GM23338 (cell line): ENCODE measurements at regions not wholly inside any gene's neighbourhood (a gene's known extent, or its start where the extent isn't known, plus 50 kb on each side); places are given as distances from the start of the nearest gene placed in this dataset.

Experiments used
- ATAC-seq: fragments of 200-7000 bp; cut with Tn5 transposase; 3 replicates; pipeline ENCODE4 v1.9.1; 2020
- DNase-seq: peaks from one replicate; pipeline ENCODE4 v3.0.0-alpha.2; 2015; ENCODE audit warnings: low spot score
- H2AFZ ChIP-seq: fragments of 200-600 bp; sonication (generic); 2 replicates; pipeline ENCODE4 v1.8.0; 2016; ENCODE audit warnings: antibody characterized with exemption, mild to moderate bottlenecking, moderate library complexity
- H3F3A ChIP-seq: fragments of 200-600 bp; sonication (generic); replicated peaks from 2 replicates; pipeline ENCODE4 v1.8.0; 2017; ENCODE audit warnings: antibody characterized with exemption, mixed run types, low read depth
- H3K27ac ChIP-seq: fragments of 200-600 bp; sonication (generic); 2 replicates; pipeline ENCODE4 v1.6.1; 2016; ENCODE audit warnings: low read depth
- H3K27me3 ChIP-seq: fragments of 200-600 bp; sonication (generic); 2 replicates; pipeline ENCODE4 v1.8.0; 2016; ENCODE audit warnings: mild to moderate bottlenecking, mixed run types, moderate library complexity; ENCODE audit not compliant: insufficient read depth
- H3K36me3 ChIP-seq: fragments of 200-600 bp; sonication (generic); 2 replicates; pipeline ENCODE4 v1.8.0; 2016; ENCODE audit warnings: mild to moderate bottlenecking; ENCODE audit not compliant: insufficient read depth
- H3K4me1 ChIP-seq: fragments of 200-600 bp; sonication (generic); 2 replicates; pipeline ENCODE4 v1.8.0; 2016; ENCODE audit warnings: mild to moderate bottlenecking, moderate library complexity; ENCODE audit not compliant: insufficient read depth
- H3K4me2 ChIP-seq: fragments of 200-600 bp; sonication (generic); 2 replicates; pipeline ENCODE4 v1.7.1; 2017; ENCODE audit warnings: mixed run types
- H3K4me3 ChIP-seq: fragments of 200-600 bp; sonication (generic); 2 replicates; pipeline ENCODE4 v1.6.1; 2016; ENCODE audit warnings: mixed run types
- H3K79me2 ChIP-seq: fragments of 200-600 bp; sonication (generic); replicated peaks from 2 replicates; pipeline ENCODE4 v1.8.0; 2017; ENCODE audit warnings: mild to moderate bottlenecking; ENCODE audit not compliant: insufficient read depth
- H3K9me2 ChIP-seq: fragments of 200-600 bp; sonication (generic); 2 replicates; pipeline ENCODE4 v1.8.0; 2017; ENCODE audit not compliant: insufficient read depth
- H4K20me1 ChIP-seq: fragments of 200-600 bp; sonication (generic); replicated peaks from 2 replicates; pipeline ENCODE4 v1.8.0; 2017; ENCODE audit warnings: mild to moderate bottlenecking; ENCODE audit not compliant: insufficient read depth
- H3K27ac Mint-ChIP-seq: 2 replicates; pipeline ENCODE4 v1.8.0; 2020; ENCODE audit warnings: inconsistent platforms, mild to moderate bottlenecking, moderate library complexity, mixed read lengths
- H3K27me3 Mint-ChIP-seq: 3 replicates; pipeline ENCODE4 v1.8.0; 2022; ENCODE audit warnings: low read depth, mild to moderate bottlenecking, moderate library complexity, mixed read lengths, inconsistent platforms; ENCODE audit not compliant: insufficient read depth, poor library complexity
- H3K36me3 Mint-ChIP-seq: 3 replicates; pipeline ENCODE4 v1.8.0; 2021; ENCODE audit warnings: low read depth, mild to moderate bottlenecking, inconsistent platforms, moderate library complexity, mixed read lengths
- H3K4me1 Mint-ChIP-seq: 3 replicates; pipeline ENCODE4 v1.8.0; 2020; ENCODE audit warnings: mild to moderate bottlenecking, inconsistent platforms, mixed read lengths
- H3K4me3 Mint-ChIP-seq: 3 replicates; pipeline ENCODE4 v1.8.0; 2021; ENCODE audit warnings: moderate library complexity, mild to moderate bottlenecking, inconsistent platforms, mixed read lengths
- H3K9me3 Mint-ChIP-seq: 3 replicates; pipeline ENCODE4 v1.8.0; 2020; ENCODE audit warnings: moderate library complexity, mild to moderate bottlenecking, inconsistent platforms, mixed read lengths
- CREB1 ChIP-seq: fragments of 250-450 bp; sonication (Bioruptor Pico); IDR thresholded peaks from 2 replicates; pipeline ENCODE4 v1.5.0; 2020; ENCODE audit warnings: low read depth, mild to moderate bottlenecking, moderate library complexity
- ETS1 ChIP-seq: IDR thresholded peaks from 2 replicates; pipeline ENCODE4 v1.6.1; 2016; ENCODE audit warnings: antibody characterized with exemption
- EZH2 ChIP-seq: fragments of 200-600 bp; sonication (generic); IDR thresholded peaks from one replicate; pipeline ENCODE4 v1.8.0; 2017; ENCODE audit warnings: antibody characterized with exemption, mild to moderate bottlenecking, low read depth; ENCODE audit not compliant: unreplicated experiment
- EZH2phosphoT487 ChIP-seq: fragments of 200-600 bp; sonication (generic); IDR thresholded peaks from one replicate; pipeline ENCODE4 v1.8.1; 2018; ENCODE audit warnings: antibody characterized with exemption; ENCODE audit not compliant: unreplicated experiment
- JUNB ChIP-seq: IDR thresholded peaks from one replicate; pipeline ENCODE4 v1.6.1; 2016; ENCODE audit warnings: antibody characterized with exemption; ENCODE audit not compliant: unreplicated experiment
- NANOG ChIP-seq: IDR thresholded peaks from 2 replicates; pipeline ENCODE4 v1.6.1; 2016; ENCODE audit warnings: antibody characterized with exemption, borderline replicate concordance
- POLR2AphosphoS5 ChIP-seq: IDR thresholded peaks from 2 replicates; pipeline ENCODE4 v1.6.1; 2016; ENCODE audit warnings: antibody characterized with exemption, low read depth
- STAT1 ChIP-seq: IDR thresholded peaks from one replicate; pipeline ENCODE4 v1.6.1; 2016; ENCODE audit warnings: antibody characterized with exemption; ENCODE audit not compliant: unreplicated experiment
- ZNF114 ChIP-seq: fragments of 250-450 bp; sonication (Bioruptor Pico); IDR thresholded peaks from 2 replicates; pipeline ENCODE4 v1.5.0; 2020; ENCODE audit warnings: mild to moderate bottlenecking, moderate library complexity
- ZNF331 ChIP-seq: fragments of 250-450 bp; sonication (Bioruptor Pico); IDR thresholded peaks from 2 replicates; pipeline ENCODE4 v1.5.0; 2020; ENCODE audit warnings: low read depth, mild to moderate bottlenecking, moderate library complexity
- ZNF462 ChIP-seq: fragments of 250-450 bp; sonication (Bioruptor Pico); IDR thresholded peaks from 2 replicates; pipeline ENCODE4 v1.5.0; 2020; ENCODE audit warnings: mild to moderate bottlenecking, moderate library complexity
- TF ChIP-seq, protein P1 (sequence below): IDR thresholded peaks from one replicate; pipeline ENCODE4 v1.6.1; 2018; ENCODE audit warnings: antibody characterized with exemption; ENCODE audit not compliant: unreplicated experiment
- TF ChIP-seq, protein P2 (sequence below), 2 experiments: fragments of 200-600 bp in 1 of 2; sonication (generic) in 1 of 2; conservative IDR thresholded peaks; 2 replicates each; pipeline versions ENCODE4 v1.5.1 to v1.6.1; 2016 to 2017; ENCODE audit warnings: antibody characterized with exemption in 2 of 2, low read depth in 2 of 2, mild to moderate bottlenecking in 2 of 2, moderate library complexity in 1 of 2

GRCh38 chr11:81000735-81001134 is 1559.9 kb upstream of the TENM4 start:
- no peaks in the 10 kb centered on the region for H3K27me3 Mint-ChIP-seq
- Histone ChIP-seq H3K4me2 (no peak overlapping the region), H3K36me3 (no peaks in the 10 kb centered on the region), H4K20me1 (no peaks in the 10 kb centered on the region; the same call in 1 of the 2 replicates), H3K4me1 (peaks cover 6% of the 10 kb centered on the region), H3K9me2 (no peaks in the 10 kb centered on the region), H3K27ac (no peak overlapping the region), H3K27me3 (no peaks in the 10 kb centered on the region), H3K4me3 (no peak overlapping the region), H3F3A (no peaks in the 10 kb centered on the region), H3K79me2 (no peaks in the 10 kb centered on the region), H2AFZ (no peak overlapping the region)
- ATAC-seq, result no peak
- H3K4me3 Mint-ChIP-seq, result no peak overlapping the region
- TF ChIP-seq, protein P1, sequence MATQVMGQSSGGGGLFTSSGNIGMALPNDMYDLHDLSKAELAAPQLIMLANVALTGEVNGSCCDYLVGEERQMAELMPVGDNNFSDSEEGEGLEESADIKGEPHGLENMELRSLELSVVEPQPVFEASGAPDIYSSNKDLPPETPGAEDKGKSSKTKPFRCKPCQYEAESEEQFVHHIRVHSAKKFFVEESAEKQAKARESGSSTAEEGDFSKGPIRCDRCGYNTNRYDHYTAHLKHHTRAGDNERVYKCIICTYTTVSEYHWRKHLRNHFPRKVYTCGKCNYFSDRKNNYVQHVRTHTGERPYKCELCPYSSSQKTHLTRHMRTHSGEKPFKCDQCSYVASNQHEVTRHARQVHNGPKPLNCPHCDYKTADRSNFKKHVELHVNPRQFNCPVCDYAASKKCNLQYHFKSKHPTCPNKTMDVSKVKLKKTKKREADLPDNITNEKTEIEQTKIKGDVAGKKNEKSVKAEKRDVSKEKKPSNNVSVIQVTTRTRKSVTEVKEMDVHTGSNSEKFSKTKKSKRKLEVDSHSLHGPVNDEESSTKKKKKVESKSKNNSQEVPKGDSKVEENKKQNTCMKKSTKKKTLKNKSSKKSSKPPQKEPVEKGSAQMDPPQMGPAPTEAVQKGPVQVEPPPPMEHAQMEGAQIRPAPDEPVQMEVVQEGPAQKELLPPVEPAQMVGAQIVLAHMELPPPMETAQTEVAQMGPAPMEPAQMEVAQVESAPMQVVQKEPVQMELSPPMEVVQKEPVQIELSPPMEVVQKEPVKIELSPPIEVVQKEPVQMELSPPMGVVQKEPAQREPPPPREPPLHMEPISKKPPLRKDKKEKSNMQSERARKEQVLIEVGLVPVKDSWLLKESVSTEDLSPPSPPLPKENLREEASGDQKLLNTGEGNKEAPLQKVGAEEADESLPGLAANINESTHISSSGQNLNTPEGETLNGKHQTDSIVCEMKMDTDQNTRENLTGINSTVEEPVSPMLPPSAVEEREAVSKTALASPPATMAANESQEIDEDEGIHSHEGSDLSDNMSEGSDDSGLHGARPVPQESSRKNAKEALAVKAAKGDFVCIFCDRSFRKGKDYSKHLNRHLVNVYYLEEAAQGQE, result no peak
- TF ChIP-seq, protein P2, sequence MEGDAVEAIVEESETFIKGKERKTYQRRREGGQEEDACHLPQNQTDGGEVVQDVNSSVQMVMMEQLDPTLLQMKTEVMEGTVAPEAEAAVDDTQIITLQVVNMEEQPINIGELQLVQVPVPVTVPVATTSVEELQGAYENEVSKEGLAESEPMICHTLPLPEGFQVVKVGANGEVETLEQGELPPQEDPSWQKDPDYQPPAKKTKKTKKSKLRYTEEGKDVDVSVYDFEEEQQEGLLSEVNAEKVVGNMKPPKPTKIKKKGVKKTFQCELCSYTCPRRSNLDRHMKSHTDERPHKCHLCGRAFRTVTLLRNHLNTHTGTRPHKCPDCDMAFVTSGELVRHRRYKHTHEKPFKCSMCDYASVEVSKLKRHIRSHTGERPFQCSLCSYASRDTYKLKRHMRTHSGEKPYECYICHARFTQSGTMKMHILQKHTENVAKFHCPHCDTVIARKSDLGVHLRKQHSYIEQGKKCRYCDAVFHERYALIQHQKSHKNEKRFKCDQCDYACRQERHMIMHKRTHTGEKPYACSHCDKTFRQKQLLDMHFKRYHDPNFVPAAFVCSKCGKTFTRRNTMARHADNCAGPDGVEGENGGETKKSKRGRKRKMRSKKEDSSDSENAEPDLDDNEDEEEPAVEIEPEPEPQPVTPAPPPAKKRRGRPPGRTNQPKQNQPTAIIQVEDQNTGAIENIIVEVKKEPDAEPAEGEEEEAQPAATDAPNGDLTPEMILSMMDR (conservative IDR thresholded peaks at IDR 0.05; ENCODE audit: low read depth in 2 of 2), result no peak
- TF ChIP-seq NANOG, result no peak
- no peak for TF ChIP-seq EZH2
- no peak for TF ChIP-seq CREB1
- no peak for TF ChIP-seq JUNB
- no peak for TF ChIP-seq EZH2phosphoT487
- TF ChIP-seq ZNF331 (CRISPR knock-in tag), result no peak
- TF ChIP-seq ETS1, result no peak
- TF ChIP-seq STAT1, result no peak
- TF ChIP-seq ZNF462 (CRISPR knock-in tag), result no peak
- no peak for TF ChIP-seq ZNF114 (CRISPR knock-in tag)
- no peak for TF ChIP-seq POLR2AphosphoS5
- no peak overlapping the region for H3K27ac Mint-ChIP-seq
- H3K36me3 Mint-ChIP-seq, result no peaks in the 10 kb centered on the region
- no peak for DNase-seq
- peaks cover 14% of the 10 kb centered on the region for H3K4me1 Mint-ChIP-seq
- no peaks in the 10 kb centered on the region for H3K9me3 Mint-ChIP-seq
